ENCODE measurements at regions not wholly inside any gene's neighbourhood (a gene's known extent, or its start where the extent isn't known, plus 50 kb on each side); places are given as distances from the start of the nearest gene placed in this dataset.

DNA sequence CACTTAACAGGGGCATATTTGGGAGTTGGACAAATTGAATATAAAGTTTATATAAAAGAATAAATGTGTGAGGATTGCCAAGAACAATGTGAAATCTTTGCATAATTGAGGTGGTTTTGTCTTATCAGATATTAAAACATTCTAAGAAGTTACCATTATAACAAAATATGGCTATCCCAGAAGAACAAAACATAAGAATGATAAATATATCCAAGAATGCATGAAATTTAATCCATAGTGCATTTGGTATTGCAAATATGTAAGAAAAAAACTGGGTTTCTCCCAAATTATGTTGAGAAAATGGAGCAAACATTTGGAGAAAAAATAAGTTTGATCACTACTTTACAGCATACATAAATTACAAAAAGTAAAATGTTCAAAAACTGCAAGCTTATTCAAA is 562.4 kb downstream of the RNF144A start:
- TF ChIP-seq ZNF501 (tag by site-specific recombination; IDR thresholded peaks at IDR 0.05) = no peak
- TF ChIP-seq ZNF248 (tag by site-specific recombination; IDR thresholded peaks at IDR 0.05) = no peak
- TF ChIP-seq ZNF138 (tag by site-specific recombination; IDR thresholded peaks at IDR 0.05; ENCODE audit: borderline replicate concordance) = no peak
- TF ChIP-seq ZNF146 (tag by site-specific recombination; IDR thresholded peaks at IDR 0.05) = no peak
- Histone ChIP-seq H3K36me3 (ENCODE audit: control insufficient read depth in 2 of 2, insufficient read depth in 1 of 2, low read length in 2 of 2) (no peaks in the 10 kb centered on the region), H3K4me3 (ENCODE audit: low read depth, low read length) (no peak overlapping the region), H3K4me1 (ENCODE audit: control insufficient read depth, insufficient read depth, low read length) (no peaks in the 10 kb centered on the region), H3K27ac (ENCODE audit: extremely low read depth, low read depth, low read length) (no peak overlapping the region), H3K9me3 (ENCODE audit: control insufficient read depth, insufficient read depth, low read depth, low read length) (no peaks in the 10 kb centered on the region)
- POLR2A ChIA-PET = no interaction called here
- CTCF ChIA-PET = interaction anchor here (0.6 kb wide), 1 partner anchor 642 kb away, joined by 3 read pairs; no protein-coding TSS in a partner anchor

DNA sequence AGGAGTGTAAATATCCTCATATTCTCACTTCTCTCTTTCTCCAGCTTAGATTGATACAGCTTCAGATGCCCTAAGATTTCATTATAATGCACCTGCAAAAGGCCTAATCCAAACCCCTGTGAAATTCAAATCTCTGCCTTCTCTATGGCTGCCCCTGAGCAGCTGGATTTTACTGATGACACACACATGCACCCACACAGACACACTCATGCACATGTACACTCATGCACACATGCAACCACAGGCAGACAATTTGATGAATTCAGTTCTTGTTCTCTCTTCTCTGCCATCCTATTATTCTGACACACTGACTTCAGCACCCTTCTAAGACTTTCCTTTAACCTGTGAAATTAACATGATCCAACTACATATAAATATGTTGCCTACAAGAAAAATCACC is 563.2 kb downstream of the RNF144A start:
- no peaks in the 10 kb centered on the region for H3K36me3 ChIP-seq (ENCODE audit: control insufficient read depth in 2 of 2, insufficient read depth in 1 of 2, low read length in 2 of 2)
- H3K4me1 ChIP-seq (ENCODE audit: control insufficient read depth, insufficient read depth, low read length) = no peaks in the 10 kb centered on the region
- ChIA-PET POLR2A (no interaction called here), CTCF (interaction anchor here (0.6 kb wide), 1 partner anchor 641 kb away, joined by 3 read pairs; no protein-coding TSS in a partner anchor)
- TF ChIP-seq ZNF624 (tag by site-specific recombination; IDR thresholded peaks at IDR 0.05) (no peak), ZNF513 (tag by site-specific recombination; IDR thresholded peaks at IDR 0.05) (no peak), ZNF37A (tag by site-specific recombination; IDR thresholded peaks at IDR 0.05) (no peak), ZNF692 (tag by site-specific recombination; IDR thresholded peaks at IDR 0.05) (no peak), ZNF549 (tag by site-specific recombination; IDR thresholded peaks at IDR 0.05) (no peak), GLIS1 (tag by site-specific recombination; IDR thresholded peaks at IDR 0.05) (no peak), ZNF645 (tag by site-specific recombination; IDR thresholded peaks at IDR 0.05) (no peak), SP2 (tag by site-specific recombination; IDR thresholded peaks at IDR 0.05) (no peak), ZNF768 (tag by site-specific recombination; IDR thresholded peaks at IDR 0.05) (no peak), PBX3 (CRISPR knock-in tag; IDR thresholded peaks at IDR 0.05) (no peak)
- no peak overlapping the region for H3K4me3 ChIP-seq (ENCODE audit: low read depth, low read length)
- no peaks in the 10 kb centered on the region for H3K9me3 ChIP-seq (ENCODE audit: control insufficient read depth, insufficient read depth, low read depth, low read length)
- no peak overlapping the region for H3K27ac ChIP-seq (ENCODE audit: extremely low read depth, low read depth, low read length)

DNA sequence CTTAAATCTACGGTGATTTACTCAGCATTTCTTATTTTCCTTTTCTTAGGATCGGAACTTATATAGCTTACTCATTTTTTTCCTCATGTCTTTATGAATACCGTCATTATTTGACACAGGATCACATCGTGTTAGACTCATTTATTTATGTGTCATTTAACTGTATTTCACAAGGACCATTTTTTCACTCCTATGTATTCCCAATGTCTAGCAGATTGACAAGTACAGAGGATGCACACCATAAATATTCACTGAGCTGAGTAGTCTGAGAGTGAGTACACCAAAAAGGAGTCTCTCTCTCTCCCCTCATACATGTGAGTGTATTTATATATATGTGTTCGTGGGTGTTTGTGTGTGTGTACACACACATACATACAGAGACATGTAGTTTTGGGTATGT is 573.5 kb downstream of the RNF144A start:
- TF ChIP-seq ZNF132 (tag by site-specific recombination; IDR thresholded peaks at IDR 0.05; ENCODE audit: borderline replicate concordance) (no peak), ZNF362 (tag by site-specific recombination; IDR thresholded peaks at IDR 0.05) (no peak), ZNF350 (tag by site-specific recombination; IDR thresholded peaks at IDR 0.05) (no peak), FEZF1 (tag by site-specific recombination; IDR thresholded peaks at IDR 0.05) (no peak), ZNF514 (tag by site-specific recombination; IDR thresholded peaks at IDR 0.05) (no peak)
- ChIA-PET POLR2A (no interaction called here), CTCF (no interaction called here)
- H3K36me3 ChIP-seq (ENCODE audit: control insufficient read depth in 2 of 2, insufficient read depth in 1 of 2, low read length in 2 of 2) = no peaks in the 10 kb centered on the region
- H3K9me3 ChIP-seq (ENCODE audit: control insufficient read depth, insufficient read depth, low read depth, low read length) = no peaks in the 10 kb centered on the region
- no peak overlapping the region for H3K27ac ChIP-seq (ENCODE audit: extremely low read depth, low read depth, low read length)
- H3K4me1 ChIP-seq (ENCODE audit: control insufficient read depth, insufficient read depth, low read length) = no peaks in the 10 kb centered on the region
- no peak overlapping the region for H3K4me3 ChIP-seq (ENCODE audit: low read depth, low read length)
